Activated naive CD4-positive, alpha-beta T cell treated with anti-CD3 and anti-CD28 coated beads, Interleukin-2, amount 10 ng/mL, durations not matched to agents 7 days and 5 days (primary cell): ENCODE measurements at regions not wholly inside any gene's neighbourhood (a gene's known extent, or its start where the extent isn't known, plus 50 kb on each side); places are given as distances from the start of the nearest gene placed in this dataset.
"Not testable (repeated sequence)": the region's sequence is repeated elsewhere in the genome, so short reads cannot be mapped to it uniquely, and the experiment has no call there.

Experiments
- CTCF ChIA-PET: fragments of 350-600 bp; sonication (Branson Sonifier 250); formaldehyde crosslinking; loops from one replicate; lab custom pipeline; 2021; ENCODE audit warnings: antibody characterized with exemption; lab: Charles Lee
- DNase-seq: peaks from one replicate; pipeline ENCODE4 v3.0.0-alpha.2; 2020
- H3K27ac Mint-ChIP-seq: one replicate; pipeline ENCODE4 v1.8.0; 2021; ENCODE audit warnings: mild to moderate bottlenecking, moderate library complexity, mixed read lengths
- H3K27me3 Mint-ChIP-seq: one replicate; pipeline ENCODE4 v1.8.0; 2021; ENCODE audit warnings: mild to moderate bottlenecking, mixed read lengths
- H3K36me3 Mint-ChIP-seq: one replicate; pipeline ENCODE4 v1.8.0; 2021; ENCODE audit warnings: mixed read lengths
- H3K4me1 Mint-ChIP-seq: one replicate; pipeline ENCODE4 v1.8.0; 2021; ENCODE audit warnings: mixed read lengths
- H3K4me3 Mint-ChIP-seq: one replicate; pipeline ENCODE4 v1.8.0; 2021; ENCODE audit warnings: mild to moderate bottlenecking, moderate library complexity, mixed read lengths
- H3K9me3 Mint-ChIP-seq: one replicate; pipeline ENCODE4 v1.8.0; 2021; ENCODE audit warnings: mixed read lengths

DNA sequence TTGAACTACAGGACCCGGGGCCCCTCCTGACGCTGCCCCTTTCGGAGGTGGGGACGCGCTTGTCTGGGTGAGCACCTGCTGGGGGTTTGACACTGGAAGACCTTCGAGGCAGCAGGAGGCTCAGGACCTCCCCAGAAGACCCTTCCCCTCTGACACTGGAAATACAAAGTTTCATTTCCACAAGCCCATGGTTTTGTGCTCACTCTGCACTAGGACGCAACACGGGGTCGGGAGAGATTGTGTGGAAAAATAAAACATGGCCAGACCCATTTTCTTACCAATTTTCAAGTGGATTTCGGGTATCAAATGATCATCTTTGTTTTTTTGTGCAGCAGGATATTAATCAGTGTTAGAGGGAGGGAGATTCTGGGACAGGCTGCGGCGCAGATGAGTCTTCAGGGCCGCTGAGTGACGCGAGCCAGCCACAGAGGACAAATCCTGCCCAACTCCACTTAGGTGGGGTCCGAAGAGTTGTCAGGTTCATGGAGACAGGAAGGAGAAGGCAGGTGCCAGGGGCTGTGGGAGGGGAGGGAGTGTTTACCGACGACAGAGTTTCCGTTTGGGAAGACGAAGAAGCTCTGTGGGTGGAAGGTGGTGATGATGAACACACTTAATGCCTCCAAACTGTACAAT is 160.0 kb upstream of the AFDN start:
- CTCF ChIA-PET: no interaction called here

DNA sequence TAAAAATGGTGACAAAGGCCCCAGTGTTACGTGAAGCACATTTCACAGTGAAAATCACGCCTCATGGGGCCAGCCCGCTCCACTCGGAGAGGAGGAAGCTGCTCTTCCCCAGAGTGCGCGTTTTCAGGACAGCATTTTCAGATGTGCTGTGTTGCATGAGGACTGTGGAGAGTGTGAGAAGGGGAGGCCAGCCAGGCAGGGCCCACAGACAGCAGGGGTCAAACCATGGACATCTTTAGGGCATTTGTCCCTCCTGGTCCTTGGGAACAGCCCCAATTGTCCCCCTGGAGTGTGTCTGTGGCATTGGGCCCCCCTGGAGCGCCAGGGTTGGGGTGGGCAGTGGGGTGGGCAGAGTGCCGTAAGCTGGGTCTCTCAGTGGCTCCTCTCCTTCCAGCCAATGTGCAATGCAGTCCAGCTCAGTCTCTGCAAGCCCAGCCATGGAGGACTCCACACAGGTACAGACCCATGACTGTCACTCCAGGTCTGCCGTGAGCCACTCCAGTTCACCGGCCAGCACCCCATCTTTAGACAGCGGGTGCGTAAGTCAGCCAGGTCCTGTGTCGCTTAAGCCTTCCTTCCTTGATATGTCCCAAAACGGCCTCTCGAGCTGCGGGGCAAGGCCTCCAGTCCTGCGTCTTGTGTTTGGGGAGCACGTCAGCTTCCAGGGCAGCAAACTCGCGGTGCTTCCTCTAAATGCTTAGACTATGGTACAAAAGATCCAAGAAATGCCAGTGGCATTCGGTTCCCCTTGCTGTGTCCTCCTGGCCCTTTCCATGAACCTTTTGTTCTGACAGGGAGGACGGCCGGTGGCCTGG is 159.3 kb upstream of the AFDN start:
- no peak for DNase-seq
- H3K9me3 Mint-ChIP-seq: peaks cover 14% of the 10 kb centered on the region
- H3K27ac Mint-ChIP-seq: no peak overlapping the region
- no peak overlapping the region for H3K4me3 Mint-ChIP-seq
- CTCF ChIA-PET: no interaction called here
- no peaks in the 10 kb centered on the region for H3K4me1 Mint-ChIP-seq
- peaks cover 24% of the 10 kb centered on the region for H3K27me3 Mint-ChIP-seq
- H3K36me3 Mint-ChIP-seq: peaks cover 5% of the 10 kb centered on the region

More for the DNA sequence above, 160.0 kb upstream of the AFDN start:
- H3K9me3 Mint-ChIP-seq: peaks cover 7% of the 10 kb centered on the region
- peaks cover 2% of the 10 kb centered on the region for H3K36me3 Mint-ChIP-seq
- DNase-seq: no peak
- no peak overlapping the region for H3K27ac Mint-ChIP-seq
- H3K27me3 Mint-ChIP-seq: peaks cover 24% of the 10 kb centered on the region
- no peak overlapping the region for H3K4me3 Mint-ChIP-seq
- no peaks in the 10 kb centered on the region for H3K4me1 Mint-ChIP-seq

DNA sequence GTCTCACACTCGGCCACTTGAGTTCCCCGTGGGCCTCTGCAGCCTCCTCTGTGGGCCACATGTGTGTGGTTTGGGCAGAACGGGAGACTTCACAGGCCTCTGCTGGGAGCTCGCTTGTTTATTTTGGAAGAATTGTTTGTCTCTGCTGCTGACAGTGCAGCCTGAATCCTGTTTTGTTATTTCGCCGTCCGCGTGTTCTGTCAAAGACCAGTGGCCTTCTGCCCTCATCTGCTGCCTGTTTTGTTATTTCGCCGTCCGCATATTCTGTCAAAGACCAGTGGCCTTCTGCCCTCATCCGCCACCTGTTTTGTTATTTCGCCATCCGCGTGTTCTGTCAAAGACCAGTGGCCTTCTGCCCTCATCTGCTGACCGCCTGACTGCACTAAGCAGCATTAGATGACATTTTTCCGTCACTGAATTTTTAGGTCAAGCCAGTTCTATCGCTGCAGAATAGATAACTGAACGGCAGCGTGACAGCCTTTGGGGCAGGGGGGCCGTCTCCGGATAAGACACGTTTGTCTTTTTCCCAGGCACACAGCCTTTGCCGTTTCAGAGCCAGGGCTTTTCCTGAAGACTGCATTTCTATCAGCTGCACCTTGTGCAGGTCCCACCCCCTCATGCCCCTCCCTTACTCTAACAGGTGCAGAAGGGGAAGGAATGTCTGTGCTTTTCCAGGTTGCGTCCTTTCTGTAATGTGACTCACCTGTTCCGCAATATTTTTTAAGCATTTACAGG is 158.5 kb upstream of the AFDN start:
- H3K27me3 Mint-ChIP-seq: peaks cover 24% of the 10 kb centered on the region
- H3K36me3 Mint-ChIP-seq: peaks cover 7% of the 10 kb centered on the region
- CTCF ChIA-PET: no interaction called here
- peaks cover 17% of the 10 kb centered on the region for H3K9me3 Mint-ChIP-seq
- no peaks in the 10 kb centered on the region for H3K4me1 Mint-ChIP-seq
- H3K27ac Mint-ChIP-seq: no peak overlapping the region
- no peak for DNase-seq
- no peak overlapping the region for H3K4me3 Mint-ChIP-seq

DNA sequence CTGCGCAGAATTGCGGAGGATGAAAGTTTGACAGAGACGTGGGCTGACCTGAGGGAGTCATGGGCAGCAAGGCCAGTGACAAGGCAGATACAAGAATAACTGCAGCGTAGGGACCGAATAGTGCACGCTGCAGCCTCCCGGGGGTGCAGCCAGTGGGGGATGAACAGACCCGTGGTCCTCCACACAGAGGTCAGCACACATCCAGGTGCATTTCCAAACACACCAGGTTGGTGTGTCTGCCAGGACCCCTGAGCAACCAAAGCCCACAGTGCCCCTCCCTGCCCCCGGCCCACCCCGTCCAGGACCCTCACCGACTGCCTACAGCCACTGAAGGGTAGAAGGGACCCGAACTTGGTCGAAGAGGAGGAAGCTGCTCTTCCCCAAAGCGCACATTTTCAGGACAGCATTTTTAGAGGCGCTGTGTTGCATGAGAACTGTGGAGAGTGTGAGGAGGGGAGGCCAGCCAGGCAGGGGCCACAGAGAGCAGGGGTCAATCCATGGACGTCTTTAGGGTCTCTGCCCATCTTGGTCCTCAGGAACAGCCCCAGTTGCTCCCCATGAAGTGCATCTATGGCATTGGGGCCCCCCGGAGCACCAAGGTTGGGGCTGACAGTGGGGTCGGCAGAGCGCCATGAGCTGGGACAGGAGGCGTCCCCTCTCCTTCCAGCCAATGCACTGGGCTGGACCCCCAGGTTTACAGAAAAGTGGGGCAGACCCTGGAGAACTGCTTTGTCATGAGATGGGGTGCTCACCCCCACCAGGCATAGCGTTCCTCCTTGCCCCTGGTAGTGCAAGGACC is 157.8 kb upstream of the AFDN start:
- Mint-ChIP-seq H3K27me3 (peaks cover 22% of the 10 kb centered on the region), H3K27ac (no peak overlapping the region), H3K36me3 (peaks cover 7% of the 10 kb centered on the region), H3K4me3 (no peak overlapping the region), H3K4me1 (no peaks in the 10 kb centered on the region), H3K9me3 (peaks cover 17% of the 10 kb centered on the region)
- DNase-seq: no peak
- CTCF ChIA-PET: no interaction called here

DNA sequence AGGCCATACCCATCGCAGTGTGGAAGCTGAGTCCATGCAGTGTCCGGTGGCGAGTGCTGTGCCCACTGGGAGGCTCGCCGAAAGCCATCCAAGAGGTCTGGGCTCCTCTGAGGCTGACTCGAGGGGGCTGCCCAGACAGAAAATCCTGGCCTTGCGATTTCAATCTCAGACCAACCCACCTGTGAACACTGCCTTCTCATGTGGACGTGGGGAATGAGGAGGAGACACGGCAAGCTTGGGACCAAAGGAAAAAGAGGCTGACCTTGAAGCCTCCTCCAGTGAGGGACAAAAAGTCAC is 157.2 kb upstream of the AFDN start:
- Mint-ChIP-seq H3K27ac (no peak overlapping the region), H3K27me3 (peaks cover 23% of the 10 kb centered on the region), H3K4me1 (no peaks in the 10 kb centered on the region), H3K36me3 (peaks cover 7% of the 10 kb centered on the region), H3K9me3 (peaks cover 19% of the 10 kb centered on the region), H3K4me3 (no peak overlapping the region)
- DNase-seq: no peak
- CTCF ChIA-PET: no interaction called here

DNA sequence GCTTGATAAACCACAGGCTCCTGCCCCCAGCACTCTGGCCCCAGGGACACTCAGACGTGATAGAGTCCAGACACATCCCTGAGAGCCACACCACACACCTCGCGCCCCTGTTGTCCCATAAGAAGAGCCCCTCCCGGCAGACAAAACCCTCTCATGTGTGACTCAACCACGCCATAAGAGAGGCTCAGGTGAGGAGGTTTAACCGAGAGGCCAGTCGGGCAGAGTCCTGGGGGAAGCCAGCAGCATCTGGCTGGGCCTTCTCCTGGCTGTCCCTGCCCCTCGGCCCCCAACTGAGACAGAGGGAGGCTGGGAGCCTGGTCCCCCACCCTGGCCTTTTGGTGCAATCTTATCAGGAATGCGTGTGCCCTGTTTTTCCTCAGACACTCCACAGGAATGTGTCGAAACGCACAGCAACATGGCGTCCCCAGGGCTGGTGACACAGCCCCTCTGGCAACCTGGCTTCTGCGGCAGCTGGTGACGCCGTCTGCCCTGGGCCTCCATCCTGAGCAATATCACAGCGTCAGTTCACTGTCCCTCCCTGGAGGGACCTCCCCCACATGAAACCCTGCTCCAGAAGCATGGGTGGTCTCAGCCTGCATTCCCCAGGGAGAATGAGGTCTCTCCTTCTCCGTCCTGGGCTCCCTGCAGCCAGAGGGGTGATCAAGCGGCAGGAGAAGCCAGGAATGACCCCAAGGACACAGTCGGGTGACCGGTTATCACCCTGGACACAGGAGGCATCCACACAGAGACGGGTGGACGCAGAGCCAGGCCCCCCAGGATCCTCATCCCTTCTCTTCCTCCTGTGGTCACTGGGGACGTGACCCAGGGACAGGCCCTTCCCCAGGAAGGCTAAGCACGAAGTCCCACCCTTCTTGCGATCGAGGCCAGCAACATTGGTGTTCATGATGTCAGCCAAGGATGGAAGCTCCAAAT is 156.6 kb upstream of the AFDN start:
- peaks cover 18% of the 10 kb centered on the region for H3K27me3 Mint-ChIP-seq
- H3K36me3 Mint-ChIP-seq: peaks cover 7% of the 10 kb centered on the region
- H3K9me3 Mint-ChIP-seq: peaks cover 19% of the 10 kb centered on the region
- CTCF ChIA-PET: no interaction called here
- H3K4me3 Mint-ChIP-seq: no peak overlapping the region
- no peaks in the 10 kb centered on the region for H3K4me1 Mint-ChIP-seq
- no peak for DNase-seq
- H3K27ac Mint-ChIP-seq: no peak overlapping the region

DNA sequence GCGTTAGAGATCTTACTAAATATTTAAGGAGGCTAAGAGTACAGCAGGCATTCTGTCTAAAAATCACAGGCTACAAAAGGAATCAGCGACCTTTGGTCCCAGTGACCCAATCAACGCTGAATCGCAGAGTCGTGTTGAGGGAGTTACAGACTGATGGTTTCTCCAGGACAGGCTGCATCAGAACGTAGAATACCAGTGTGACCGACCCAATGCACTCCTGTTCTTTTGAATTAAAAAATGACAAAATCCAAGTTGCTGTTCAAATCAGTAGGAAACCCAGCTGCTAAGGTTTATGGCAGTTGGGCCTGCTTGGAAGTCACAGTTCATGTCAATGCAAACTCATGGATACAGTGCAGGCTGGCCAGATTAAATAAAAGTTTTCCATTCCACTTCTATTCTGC is 155.8 kb upstream of the AFDN start:
- Mint-ChIP-seq H3K27ac (no peak overlapping the region), H3K4me1 (no peaks in the 10 kb centered on the region), H3K36me3 (peaks cover 7% of the 10 kb centered on the region), H3K27me3 (peaks cover 23% of the 10 kb centered on the region), H3K9me3 (peaks cover 19% of the 10 kb centered on the region), H3K4me3 (no peak overlapping the region)
- CTCF ChIA-PET: no interaction called here
- DNase-seq: no peak

DNA sequence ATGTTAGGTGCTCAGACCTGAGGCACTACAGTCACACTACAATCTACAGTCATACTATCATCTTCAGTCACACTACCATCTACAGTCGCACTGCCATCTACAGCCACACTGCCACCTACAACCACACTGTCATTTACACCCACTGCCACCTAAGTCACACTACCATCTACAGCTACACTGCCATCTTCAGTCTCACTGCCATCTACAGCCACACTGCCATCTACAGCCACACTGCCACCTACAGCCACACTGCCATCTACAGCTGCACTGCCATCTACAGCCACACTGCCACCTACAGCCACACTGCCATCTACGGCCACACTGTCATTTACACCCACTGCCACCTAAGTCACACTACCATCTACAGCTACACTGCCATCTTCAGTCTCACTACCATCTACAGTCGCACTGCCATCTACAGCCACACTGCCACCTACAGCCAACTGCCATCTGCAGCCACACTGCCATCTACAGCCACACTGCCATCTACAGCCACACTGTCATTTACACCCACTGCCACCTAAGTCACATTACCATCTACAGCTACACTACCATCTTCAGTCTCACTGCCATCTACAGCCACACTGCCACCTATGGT is 155.2 kb upstream of the AFDN start:
- DNase-seq, H3K36me3 Mint-ChIP-seq, H3K4me1 Mint-ChIP-seq, H3K4me3 Mint-ChIP-seq, CTCF ChIA-PET, H3K27ac Mint-ChIP-seq: not testable (repeated sequence)
- peaks cover 19% of the 10 kb centered on the region for H3K9me3 Mint-ChIP-seq
- peaks cover 23% of the 10 kb centered on the region for H3K27me3 Mint-ChIP-seq

DNA sequence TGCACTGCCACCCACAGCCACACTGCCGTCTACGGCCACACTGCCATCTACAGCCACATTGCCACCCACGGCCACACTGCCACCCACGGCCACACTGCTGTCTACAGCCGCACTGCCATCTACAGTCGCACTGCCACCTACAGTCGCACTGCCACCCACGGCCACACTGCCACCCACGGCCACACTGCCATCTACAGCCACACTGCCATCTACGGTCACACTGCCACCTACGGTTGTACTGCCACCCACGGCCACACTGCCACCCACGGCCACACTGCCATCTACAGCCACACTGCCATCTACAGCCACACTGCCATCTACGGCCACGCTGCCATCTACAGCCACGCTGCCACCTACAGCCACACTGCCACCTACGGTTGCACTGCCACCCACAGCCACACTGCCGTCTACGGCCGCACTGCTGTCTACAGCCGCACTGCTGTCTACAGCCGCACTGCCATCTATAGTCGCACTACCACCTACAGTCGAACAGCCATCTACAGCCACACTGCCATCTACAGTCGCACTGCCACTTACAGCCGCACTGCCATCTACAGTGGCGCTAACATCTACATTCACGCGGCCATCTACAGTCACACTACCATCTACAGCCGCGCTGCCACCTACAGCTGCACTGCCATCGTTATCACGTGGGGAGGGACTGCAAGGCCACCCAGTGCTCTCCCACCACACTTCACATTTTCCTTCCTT is 154.6 kb upstream of the AFDN start:
- H3K27me3 Mint-ChIP-seq: peaks cover 30% of the 10 kb centered on the region
- no peaks in the 10 kb centered on the region for H3K4me1 Mint-ChIP-seq
- no peak overlapping the region for H3K4me3 Mint-ChIP-seq
- CTCF ChIA-PET: no interaction called here
- DNase-seq: no peak
- H3K9me3 Mint-ChIP-seq: peaks cover 19% of the 10 kb centered on the region
- no peak overlapping the region for H3K27ac Mint-ChIP-seq
- peaks cover 7% of the 10 kb centered on the region for H3K36me3 Mint-ChIP-seq

DNA sequence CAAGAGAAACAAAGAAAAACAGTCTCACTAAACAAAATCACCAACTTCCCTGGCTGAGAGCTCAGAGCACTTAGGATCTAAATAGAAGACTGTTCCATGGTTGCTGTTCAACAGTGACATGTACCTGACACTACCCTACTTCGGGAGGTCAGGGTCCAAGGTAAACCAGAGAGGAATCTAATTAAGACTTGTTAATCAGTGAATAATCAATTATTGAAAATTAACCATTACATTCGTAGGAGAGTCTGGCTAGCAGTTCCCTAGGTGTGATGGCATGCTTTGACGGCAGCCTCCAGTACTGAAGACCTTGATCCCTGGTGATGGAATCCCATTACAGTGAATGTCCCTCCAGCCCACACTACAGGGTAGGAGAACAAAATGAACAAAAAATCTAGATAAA is 154.0 kb upstream of the AFDN start:
- H3K36me3 Mint-ChIP-seq: peaks cover 7% of the 10 kb centered on the region
- H3K27me3 Mint-ChIP-seq: peaks cover 36% of the 10 kb centered on the region
- H3K4me3 Mint-ChIP-seq: no peak overlapping the region
- peaks cover 19% of the 10 kb centered on the region for H3K9me3 Mint-ChIP-seq
- H3K4me1 Mint-ChIP-seq: no peaks in the 10 kb centered on the region
- DNase-seq: no peak
- CTCF ChIA-PET: no interaction called here
- no peak overlapping the region for H3K27ac Mint-ChIP-seq

DNA sequence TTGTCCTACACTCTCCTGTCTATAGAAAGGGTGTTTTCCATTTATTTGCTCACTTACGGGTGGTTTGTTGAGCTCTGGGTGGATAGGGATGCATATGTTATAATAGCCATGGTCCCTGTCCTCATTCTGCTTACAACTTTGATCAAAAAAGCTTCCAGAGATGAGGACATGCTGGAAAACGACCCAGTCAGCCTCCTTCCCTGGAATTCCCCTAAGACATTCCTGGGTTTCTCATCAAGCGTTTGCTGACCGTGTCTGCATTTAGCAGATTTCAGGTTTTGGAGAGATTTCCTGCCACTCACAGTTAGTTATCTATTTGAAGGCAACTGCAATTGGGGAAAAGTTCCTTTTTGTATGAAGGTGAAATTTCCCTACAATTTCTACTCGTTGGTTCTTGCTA is 152.8 kb upstream of the AFDN start:
- H3K27ac Mint-ChIP-seq: no peak overlapping the region
- peaks cover 19% of the 10 kb centered on the region for H3K9me3 Mint-ChIP-seq
- peaks cover 48% of the 10 kb centered on the region for H3K27me3 Mint-ChIP-seq
- DNase-seq: no peak
- H3K4me1 Mint-ChIP-seq: no peaks in the 10 kb centered on the region
- H3K4me3 Mint-ChIP-seq: no peak overlapping the region
- CTCF ChIA-PET: no interaction called here
- H3K36me3 Mint-ChIP-seq: peaks cover 7% of the 10 kb centered on the region

DNA sequence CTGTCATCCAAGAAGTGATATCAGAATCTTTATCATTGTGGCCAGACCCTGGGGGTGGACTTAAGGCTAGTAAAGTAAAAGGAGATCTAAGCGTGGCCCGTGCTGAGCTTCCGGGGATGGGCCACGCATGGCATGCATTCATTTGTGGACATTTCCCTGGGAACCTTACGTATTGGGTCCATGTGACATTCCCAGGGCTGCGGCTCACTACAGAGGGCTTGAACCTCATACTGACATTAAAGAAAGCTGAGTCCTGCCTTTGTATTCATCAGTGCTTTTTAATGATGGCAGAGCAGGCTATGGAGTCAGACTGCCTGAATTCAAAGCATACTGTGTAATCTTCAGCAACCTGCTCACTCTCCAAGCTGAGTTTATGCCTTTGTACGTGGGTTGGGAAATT is 152.2 kb upstream of the AFDN start:
- Mint-ChIP-seq H3K4me1 (no peaks in the 10 kb centered on the region), H3K27ac (no peak overlapping the region)

More for the DNA sequence above, 152.2 kb upstream of the AFDN start:
- Mint-ChIP-seq H3K36me3 (peaks cover 7% of the 10 kb centered on the region), H3K9me3 (peaks cover 19% of the 10 kb centered on the region), H3K27me3 (peaks cover 54% of the 10 kb centered on the region), H3K4me3 (no peak overlapping the region)
- no peak for DNase-seq
- CTCF ChIA-PET: no interaction called here
